NOMO-1 treated with DMSO at 0.1 percent for 48 hours (cell line): ENCODE measurements at regions not wholly inside any gene's neighbourhood (a gene's known extent, or its start where the extent isn't known, plus 50 kb on each side); places are given as distances from the start of the nearest gene placed in this dataset.
"Not testable (repeated sequence)": the region's sequence is repeated elsewhere in the genome, so short reads cannot be mapped to it uniquely, and the experiment has no call there.

Source experiments
- DNase-seq: peaks from one replicate; lab custom pipeline; 2025; ENCODE audit not compliant: unreplicated experiment; lab: John Stamatoyannopoulos, UW

DNA sequence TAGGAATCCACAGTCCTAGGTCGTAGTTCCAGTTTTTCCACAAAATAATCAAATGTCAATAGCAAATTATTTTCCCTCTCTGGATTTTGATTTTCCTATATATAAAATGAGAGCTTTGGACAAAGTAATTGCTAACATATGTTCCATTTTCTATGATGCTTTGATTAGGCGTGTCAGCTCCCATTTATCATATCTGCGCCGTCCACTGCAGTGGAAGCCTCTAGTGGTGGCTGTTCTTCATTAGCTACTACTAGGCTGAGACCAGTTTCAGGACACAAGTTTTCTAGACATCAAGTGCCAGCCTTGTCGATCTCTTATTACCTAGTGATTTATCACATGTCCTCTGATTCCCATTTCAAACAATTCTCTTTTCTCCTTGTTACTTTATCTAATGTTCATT lies 271.5 kb downstream of the TUSC7 start:
- no peak for DNase-seq

DNA sequence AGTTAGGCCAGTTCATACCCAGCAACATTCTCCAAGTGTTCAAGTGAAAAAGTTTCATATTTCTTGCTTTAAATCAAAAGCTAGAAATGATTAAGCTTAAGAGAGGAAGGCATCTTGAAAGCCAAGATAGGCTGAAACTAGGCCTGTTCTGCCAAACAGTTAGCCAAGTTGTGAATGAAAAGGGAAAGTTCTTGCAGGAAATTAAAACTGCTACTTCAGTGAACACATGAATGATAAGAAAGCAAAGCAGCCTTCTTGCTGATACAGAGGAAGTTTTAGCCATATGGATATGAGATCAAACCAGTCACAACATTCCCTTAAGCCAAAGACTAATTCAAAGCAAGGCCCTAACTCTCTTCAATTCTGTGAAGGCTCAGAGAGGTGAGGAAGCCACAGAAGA lies 274.7 kb downstream of the TUSC7 start:
- DNase-seq: no peak

DNA sequence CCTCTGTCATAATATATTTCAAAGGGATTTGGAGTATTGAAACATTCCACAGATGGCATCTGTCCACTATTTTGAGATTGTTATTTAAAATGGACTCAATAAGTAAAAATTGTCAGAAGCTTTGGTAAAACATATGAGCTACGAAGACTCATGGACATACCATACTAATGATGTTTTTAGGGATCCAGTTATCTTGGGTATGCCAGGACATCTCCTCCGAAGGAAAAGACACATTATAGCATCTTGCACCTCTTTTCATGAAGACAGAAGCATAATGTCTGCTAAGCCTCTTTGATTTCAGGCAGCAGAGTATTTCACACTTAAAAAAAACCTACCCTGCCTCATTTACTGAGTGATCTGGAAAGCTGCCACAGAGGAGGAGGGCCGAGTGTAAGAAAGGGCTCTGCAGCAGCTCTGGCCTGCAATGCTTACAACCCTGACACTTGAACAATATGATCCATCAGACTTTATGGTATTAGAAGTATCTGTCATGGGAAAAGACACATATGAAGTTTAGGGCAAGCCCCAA lies 284.8 kb downstream of the TUSC7 start:
- no peak for DNase-seq

DNA sequence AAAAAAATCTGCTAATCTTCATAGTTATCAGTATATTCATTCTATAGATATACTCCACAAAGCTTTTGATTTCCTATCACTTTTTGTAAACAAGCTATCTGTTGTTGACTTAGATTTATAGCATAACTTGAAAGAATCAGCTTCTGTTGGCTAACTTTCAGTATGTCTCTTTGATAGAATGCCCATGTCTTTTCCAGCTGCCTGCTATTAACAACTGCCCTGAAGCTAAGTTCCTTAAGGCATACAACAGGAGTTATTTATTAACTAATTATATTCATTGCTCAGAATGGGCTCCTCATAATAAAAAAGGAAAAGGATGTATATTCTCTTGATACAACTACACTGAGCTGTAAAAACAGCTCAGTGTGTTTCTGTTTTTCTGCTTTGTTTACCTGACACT lies 293.9 kb downstream of the TUSC7 start:
- DNase-seq: no peak

DNA sequence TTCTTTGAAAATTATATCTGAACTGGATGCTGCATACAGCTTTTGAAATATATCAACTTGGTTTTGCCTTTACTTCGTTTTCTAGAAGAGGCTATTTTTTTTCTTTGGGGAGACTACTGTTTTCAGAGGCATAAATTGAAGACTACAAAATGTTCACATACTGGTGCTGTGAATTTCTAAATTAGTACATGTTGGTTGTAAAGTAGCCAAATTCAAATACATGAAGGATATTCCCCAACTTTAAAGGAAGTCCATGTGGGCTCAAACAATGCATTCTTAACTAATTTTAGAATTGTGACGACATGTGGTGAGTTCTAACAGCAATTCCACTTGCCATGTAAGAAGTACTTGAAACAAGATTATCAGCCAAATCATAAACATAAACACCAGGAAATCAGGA lies 295.7 kb downstream of the TUSC7 start:
- no peak for DNase-seq

DNA sequence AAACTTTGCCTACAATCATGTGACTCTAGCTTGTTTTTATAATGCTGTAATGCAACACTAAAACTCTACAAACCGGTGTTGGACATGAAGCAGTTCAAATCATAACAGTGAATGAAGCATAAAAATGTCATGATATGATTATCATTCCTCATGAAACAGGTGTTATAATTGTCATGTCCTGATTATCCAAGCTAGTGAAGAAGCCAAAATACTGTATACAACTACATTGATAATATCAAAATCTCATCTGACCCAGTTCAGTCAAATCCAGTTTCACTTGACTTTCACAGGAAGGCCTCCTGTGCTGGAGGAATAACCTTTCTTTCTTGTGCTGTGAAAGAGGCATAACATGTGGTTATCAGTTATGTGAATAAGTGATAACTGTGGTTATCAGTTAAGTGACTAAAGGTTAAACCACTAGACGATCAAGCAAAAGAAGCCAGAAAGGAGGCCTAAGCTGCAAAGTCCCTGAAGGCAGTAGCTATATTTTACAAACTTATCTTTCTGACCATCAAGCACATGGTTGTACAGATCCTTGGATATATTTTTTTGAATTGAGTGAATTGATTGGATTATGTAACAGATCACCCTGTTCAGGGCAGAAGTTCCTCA lies 296.4 kb downstream of the TUSC7 start:
- no peak for DNase-seq

DNA sequence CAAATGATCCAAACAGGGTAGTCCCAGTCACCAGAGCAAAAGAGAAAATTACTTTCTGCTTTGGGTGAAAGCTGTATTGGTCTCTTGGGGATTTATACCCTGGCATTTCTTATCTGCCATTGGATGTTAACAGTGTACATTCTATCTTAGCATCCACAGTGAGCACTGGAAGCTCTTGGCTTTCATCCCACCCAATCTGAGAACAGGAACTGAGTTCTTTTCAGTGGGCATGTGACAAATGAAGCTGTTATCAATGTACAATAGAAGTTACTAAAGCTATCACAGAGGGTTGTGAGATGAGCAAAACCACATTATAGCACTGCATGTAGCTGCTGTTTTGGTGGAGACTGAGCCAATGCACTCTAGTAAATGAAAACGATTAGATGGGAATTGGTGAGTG lies 300.7 kb downstream of the TUSC7 start:
- no peak for DNase-seq

DNA sequence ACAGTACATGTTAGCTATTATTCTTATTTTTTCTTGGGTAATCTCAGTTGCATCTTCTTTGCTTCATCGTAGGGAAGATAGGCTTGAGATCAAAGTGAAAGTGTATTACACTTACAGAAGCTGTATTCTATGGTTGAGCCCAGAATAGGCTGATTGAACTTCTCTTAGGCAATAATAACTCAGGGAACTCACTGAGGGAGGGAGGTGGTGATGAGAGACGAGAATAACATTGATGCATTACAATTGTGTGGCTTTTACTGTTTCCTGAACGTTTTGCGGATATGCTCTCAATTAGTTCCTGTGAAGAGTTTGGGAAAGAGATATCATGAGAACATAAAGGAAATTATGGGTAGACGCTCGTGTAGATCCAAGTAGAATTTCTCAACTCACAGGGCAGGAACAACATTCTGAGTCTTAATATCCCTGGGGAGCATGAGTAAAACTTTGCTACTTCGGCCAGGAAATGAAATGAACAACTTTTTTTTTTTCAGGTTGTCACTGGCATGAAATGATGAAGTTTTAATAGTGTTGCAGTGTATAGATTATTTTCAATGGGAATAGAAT lies 302.2 kb downstream of the TUSC7 start:
- no peak for DNase-seq

DNA sequence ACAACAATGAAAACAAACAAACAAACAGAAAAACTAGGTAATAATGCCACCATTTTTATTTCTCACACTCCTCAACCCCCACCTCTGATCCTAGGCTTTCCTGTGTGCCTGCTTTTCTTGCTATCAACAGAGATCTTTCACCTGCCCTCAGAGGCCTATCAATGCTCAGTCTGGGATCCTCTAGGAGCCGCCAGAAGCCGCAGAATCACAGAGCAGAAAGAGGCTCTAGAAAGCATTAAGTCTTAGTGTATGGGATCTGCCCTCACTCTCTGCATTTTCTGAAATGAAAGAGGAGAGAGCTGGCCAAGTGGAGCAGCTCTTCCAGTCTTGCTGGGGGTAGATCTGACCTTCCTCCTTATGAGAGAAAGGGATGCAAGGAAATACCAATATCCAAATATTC lies 306.8 kb downstream of the TUSC7 start:
- DNase-seq: no peak

DNA sequence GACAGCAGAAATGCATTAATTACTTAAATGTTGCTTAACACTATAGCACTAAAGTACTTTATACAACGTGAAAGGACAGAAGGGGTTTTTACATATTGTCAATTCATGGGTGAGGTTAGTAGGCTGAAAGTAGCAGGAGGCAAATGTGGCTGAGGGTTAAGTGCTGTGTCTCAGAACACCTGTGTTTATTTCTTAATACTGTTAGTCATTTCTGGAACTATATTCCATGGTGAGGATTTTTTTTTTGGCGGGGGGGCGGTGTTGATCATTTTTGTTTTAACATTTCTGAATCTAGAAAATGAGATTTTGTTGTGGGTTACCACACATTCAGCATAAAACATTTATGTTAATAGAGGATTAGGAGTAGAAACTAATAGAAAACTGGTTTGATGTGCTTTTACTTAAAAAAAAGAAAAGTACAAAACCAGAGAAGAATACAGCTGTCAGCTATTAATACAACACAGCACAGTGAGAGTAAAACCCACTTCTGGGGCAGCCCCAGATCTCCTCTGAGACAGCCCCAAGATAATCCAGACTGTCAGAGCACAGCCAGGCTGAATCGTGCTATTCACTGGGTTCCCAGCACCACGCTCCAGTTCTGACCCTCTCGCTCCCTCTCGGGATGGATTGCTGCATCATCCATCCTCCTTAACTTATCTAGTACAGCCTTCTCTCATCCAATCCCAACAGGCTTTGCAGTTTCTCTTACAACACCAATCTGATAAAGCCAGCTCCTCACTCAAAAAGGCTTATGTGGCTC lies 307.7 kb downstream of the TUSC7 start:
- no peak for DNase-seq

DNA sequence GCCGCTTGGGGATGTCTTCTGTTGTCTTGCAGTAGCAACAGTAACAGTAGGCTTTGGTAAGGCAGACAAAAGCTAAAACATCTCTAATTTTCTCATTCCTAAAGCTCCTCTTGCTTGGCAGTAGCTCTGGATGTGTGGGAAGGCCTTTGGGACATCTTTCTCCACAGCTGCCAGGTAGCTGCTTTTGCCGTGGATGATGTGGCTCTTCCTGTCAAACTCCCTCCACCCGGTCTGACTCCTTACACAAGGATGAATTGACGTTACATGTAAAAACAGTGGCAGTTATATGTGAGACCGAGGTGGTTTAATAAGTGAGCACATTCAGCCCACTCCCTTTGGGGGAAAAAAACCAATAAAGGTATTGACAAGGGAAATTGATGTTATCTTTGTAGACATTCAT lies 309.1 kb downstream of the TUSC7 start:
- DNase-seq: no peak

DNA sequence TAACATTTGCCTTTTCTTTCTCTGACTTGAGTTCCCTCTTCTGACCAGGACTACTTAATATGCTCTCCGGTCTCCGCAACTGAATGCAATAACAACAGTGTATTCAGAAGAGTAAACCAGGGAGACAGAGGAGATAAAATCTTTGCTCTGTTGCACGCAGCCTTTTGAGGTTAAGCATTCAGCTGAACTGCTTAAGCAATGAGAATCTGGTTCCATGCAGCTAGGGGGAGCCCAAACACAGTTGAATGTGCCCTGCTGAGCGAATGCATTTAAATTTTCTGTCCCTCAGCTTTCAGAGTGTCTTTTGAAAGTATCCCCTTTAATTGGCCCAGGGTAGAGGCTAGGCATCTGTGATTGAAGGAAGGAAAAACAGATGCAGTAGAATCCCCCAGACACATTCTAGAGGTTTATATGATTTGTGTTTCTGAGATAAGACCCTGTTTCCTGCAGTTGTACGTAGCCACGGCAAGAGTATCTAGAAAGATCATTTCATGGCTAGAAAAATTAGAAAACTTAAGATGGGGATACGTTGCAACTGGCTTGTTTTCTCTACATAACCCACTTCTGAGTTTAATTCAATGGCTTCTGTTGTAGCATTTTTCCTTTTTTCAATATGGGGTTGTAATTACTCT lies 309.6 kb downstream of the TUSC7 start:
- peak; percentile 66 for DNase-seq

DNA sequence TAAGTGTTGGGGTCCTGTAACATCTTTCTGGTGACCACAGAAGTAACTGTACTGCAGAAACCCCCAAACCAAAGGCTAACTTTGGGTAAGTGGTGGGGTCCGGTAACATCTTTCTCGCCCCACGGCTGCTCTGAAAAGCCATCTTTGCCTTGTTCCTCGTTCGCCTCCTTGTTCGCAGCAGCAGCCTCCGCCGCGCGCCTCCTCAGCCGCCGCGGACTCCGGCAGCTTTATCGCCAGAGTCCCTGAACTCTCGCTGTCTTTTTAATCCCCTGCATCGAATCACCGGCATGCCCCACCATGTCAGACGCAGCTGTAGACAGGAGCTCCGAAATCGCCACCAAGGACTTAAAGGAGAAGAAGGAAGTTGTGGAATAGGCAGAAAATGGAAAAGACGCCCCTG lies 316.8 kb downstream of the TUSC7 start:
- DNase-seq: no peak

DNA sequence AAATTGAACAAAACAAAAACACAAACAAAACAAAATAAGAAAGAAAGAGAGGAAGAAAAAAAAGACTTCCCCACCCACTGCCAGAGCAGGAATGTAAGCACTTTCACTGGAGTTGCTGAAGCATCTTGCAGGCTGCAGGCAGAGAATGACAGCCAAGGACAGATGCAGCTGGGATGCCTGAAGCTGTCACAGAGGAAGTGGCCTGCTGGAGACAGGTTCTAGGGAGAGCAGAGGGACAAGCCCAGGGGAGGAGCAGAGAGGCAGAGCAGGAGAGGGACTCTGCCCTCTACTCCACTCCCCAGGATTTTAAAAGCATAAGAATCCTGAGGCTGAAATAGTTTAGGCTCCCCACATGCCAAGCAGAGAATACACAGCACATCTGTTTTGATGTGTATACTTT lies 326.2 kb downstream of the TUSC7 start:
- no peak for DNase-seq

DNA sequence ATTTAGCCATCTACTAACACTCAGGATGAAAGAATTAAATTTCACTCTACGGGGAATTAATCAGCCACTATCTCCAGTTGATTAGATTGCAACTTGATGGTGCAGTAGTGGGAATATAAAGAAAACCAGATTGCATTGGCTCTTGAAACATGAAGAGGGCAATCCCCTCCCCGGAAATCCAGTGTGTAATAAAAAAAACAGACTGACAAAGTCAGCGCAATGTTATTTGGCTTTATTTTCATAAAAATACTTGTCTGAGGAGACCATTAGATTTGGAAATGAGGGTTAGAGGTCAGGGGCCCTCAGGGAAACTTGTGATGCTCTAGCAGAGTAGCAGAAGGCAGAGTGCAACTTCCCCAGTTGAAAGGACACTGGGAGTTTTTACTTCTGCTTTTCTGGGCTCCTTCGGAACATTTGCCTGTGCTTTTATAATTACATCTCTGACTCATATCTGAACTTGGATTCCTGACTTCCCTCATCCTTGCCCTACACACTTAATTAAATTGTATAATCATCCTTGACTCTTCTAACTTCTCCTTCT lies 326.8 kb downstream of the TUSC7 start:
- peak; percentile 99 for DNase-seq

DNA sequence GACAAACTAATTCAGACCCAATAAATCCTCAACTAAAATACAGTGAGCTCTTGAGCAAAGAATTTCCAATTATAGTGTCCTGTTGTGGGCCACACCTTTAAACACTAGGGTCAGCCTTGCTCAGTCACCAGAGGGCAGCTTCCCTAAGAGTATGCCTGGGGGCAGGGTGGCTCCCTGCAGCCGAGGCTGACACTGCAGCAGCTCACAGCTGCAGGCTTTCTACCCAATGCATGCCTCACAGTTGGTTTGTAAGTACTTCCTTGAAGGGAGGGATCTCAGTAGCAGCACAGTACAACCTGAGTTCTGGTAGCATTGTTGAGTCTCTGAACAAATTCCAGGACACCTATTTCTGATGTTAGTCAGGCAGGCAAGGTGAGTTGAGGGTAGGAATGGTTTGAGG lies 335.6 kb downstream of the TUSC7 start:
- DNase-seq: peak; percentile 42

DNA sequence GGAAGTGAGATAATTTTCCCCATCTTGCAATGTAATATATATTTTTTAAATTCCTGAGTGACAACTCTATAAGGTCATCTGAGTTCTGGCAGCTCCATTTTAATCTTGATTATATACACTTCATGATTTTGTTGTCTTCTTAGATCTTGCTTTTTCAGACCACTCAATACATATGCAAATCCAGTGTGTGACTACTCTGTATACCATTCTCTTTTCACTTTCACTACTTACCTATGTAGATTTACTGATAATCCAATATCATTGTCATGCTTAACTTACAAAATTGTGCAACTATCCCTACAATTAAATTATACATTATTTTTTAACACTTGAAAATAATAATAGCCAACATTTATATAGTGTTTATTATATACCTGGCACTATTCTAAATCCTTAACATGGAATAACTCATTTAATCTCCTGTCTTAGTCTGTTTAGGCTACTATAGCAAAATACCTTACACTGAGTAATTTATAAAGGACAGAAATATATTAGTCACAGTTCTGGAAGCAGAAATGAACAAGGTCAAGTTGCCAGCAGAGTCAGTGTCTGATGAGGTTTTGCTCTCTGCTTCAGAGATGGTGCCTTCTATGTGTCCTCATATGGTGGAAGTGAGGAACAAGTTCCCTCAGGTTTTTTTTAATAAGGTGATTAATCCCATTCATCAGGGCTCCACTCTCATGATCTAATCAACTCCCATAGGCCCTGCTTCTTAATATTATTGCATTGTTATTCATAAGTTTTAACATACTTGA lies 338.5 kb downstream of the TUSC7 start:
- DNase-seq: no peak

DNA sequence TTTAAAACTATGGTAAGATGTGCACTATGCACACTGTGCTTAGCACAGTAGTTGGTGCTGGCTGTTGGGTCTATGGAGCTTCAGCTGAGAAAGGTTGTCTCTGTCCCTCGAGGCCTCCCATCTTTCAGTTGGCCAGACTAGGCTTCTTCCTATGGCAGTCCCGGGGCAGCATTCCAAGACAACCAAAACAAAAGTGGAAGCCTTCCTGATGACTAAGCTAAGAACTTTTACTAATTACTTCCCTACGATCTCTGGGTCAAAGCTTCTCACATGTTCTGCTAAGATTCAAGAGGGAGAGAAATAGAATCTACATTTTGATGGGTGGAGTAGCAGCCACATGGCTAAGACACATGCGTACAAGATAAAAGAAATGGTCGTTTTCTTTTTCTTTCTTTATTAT lies 342.8 kb downstream of the TUSC7 start:
- no peak for DNase-seq

DNA sequence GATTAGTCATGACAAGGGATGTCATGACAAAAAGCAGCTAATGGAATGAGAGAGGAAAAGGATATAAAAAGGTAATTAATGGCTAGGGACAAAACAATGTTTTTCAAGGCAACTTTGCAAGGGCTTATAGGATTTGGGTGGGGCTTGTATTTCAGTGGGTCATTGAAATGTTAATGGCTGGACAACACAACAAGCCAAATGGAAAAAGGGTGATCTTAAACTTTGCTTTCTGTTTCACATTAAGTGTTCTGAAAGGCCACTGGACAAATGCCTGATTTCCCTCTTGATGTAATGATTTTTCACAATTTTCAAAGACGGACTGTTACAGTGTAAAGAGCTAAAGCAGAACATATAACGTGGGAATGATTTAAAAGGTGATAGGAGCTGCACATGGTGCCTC lies 345.0 kb downstream of the TUSC7 start:
- no peak for DNase-seq

DNA sequence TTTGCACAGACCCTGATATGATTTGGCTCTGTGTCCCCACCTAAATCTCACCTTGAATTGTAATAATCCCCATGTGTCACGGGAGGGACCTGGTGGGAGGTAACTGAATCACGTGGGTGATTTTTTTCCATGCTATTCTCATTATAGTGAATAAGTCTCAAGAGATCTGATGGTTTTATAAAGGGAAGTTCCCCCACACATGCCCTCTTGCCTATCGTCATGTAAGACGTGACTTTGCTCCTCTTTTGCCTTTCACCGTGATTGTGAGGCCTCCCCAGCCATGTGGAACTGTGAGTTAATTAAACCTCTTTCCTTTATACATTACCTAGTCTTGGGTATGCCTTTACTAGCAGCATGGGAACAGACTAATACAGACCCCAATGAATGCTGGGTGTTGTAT lies 347.4 kb downstream of the TUSC7 start:
- DNase-seq: not testable (repeated sequence)
